Left cardiac atrium (tissue), 4 donors: ENCODE measurements at regions not wholly inside any gene's neighbourhood (a gene's known extent, or its start where the extent isn't known, plus 50 kb on each side); places are given as distances from the start of the nearest gene placed in this dataset.

Experiments
- ATAC-seq, 2 donors: fragments of 200-7000 bp; cut with Tn5 transposase; one replicate each; pipeline ENCODE4 v1.9.1; 2020; ENCODE audit warnings: mild to moderate bottlenecking in 2 of 2, moderate library complexity in 2 of 2
- DNase-seq: peaks from one replicate; pipeline ENCODE4 v3.0.0-alpha.2; 2020
- intact Hi-C, 2 donors: fragments of 100-400 bp; cut with DNase I; formaldehyde crosslinking; loops; one replicate each; pipeline versions ENCODE4 v1.14.1 to v1.15.1; 2022 to 2023
- donor health status: DM: no; HTN: yes; CAD: no.
- donor health status: DM: no; HTN: yes; CAD: no; lungs with severe emphysema.
- donor health status: DM: yes; HTN: yes; CAD: no.
- donor health status: Dilated cardiomyopathy.

GRCh38 chr13:107572156-107572555 lies 643.2 kb downstream of the LIG4 start:
- ATAC-seq: no peak
- DNase-seq: no peak
- intact Hi-C loops: no loop called here

GRCh38 chr13:107568181-107568580 lies 647.2 kb downstream of the LIG4 start:
- ATAC-seq: no peak
- DNase-seq: no peak
- intact Hi-C loops: no loop called here

DNA sequence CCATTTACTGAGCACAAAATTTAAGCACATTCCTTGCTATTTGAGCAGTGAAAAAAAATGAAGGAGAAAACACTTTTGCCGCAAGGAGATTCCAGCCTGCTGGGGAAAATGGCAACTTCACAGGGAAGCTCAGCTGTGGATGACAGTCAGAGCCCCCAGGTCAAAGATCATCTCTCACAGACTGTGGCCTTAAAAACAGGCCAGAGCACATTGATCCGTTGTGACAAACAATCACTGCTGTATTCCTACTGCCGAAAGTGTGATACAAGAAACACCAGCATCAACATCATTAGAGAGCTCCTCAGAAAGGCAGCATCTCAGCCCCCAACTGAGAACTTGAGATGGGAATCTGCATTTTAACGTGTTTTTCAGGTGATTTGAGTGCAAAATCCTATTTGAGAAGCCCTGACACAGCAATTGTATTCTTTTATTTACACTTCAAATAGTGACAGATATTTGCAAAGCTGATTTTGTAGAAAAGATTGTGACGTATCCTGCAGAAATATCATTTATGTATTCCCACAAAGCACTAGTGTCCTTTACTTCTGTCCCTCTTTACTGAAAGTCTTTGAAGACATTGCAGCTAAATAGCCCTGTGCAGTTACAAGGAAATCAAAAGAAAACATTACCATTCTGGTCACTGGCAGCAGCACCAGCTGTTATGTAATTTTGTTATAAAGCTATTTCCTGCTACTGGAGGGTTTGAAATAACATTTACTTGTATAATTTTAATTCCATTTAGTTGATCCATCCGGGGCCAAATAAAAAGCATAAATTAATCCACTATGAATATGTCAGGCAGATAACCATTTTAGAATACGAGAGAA lies 652.0 kb downstream of the LIG4 start:
- intact Hi-C loops: no loop called here
- ATAC-seq: no peak
- DNase-seq: no peak

DNA sequence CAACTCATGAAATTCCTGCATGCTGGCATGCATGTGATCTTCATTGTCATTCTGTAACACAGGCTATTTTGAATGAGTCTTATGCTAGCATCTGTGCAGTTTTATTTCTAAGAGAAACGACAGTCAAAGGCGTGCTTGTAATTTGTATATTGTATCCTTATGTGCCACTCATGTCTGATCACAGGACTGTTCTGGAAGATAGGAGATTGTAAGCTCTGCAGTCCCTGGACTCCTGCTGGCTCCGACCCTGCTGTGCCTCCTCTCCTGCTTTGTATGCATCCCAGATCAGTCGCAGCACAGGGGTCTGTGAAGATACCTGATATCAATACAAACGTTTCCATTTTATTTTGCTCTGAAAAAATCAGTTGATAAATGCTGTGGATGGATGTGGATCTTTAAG lies 653.1 kb downstream of the LIG4 start:
- ATAC-seq (no peak), DNase-seq (no peak)
- intact Hi-C loops: no loop called here

DNA sequence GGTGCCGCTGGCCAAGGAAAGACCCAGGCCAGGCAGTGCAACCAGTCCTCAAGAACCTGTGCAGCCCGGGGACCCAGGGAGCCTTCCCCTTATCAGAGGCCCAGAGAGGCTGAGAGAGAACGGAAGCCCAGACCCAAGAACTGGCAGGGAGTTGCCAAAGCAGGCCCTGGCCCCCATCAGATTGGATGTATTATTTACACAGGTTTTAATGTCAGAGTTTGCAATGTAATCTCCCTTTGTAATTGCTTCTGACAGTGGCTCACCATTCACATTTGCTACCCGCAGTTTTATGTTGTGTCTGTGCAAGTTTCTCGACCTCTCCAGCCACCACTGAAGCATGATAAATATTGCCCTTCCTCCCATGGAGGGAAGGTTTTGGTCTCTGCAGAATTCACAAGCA lies 660.9 kb downstream of the LIG4 start:
- ATAC-seq: no peak
- DNase-seq: no peak
- intact Hi-C loops: no loop called here

DNA sequence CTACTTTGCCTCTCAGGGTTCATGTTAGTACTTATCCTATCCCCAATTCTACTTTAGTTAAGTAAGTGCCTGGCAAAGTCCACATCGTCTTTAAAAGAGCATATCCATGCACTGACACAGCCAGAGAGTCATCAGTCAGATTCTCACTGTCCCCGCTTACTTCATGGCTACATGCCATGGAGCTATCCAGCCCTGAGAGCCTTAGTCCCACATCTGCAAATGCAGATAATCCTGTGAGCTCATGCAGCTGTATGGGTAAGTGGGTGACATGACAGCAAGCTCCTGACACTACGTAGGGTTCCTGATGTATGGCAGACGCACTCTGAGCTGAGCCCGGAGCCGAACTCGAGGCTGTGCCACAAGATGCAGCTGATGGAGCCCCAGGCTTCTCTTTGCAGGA lies 661.5 kb downstream of the LIG4 start:
- no peak for DNase-seq
- intact Hi-C loops: no loop called here
- ATAC-seq: no peak

GRCh38 chr13:107551521-107551920 lies 663.8 kb downstream of the LIG4 start:
- DNase-seq (no peak), ATAC-seq (peak in 1 of 2 donors; percentile 21)
- intact Hi-C loops: no loop called here

GRCh38 chr13:107548338-107548737 lies 667.0 kb downstream of the LIG4 start:
- intact Hi-C loops: no loop called here
- DNase-seq (no peak), ATAC-seq (no peak)

DNA sequence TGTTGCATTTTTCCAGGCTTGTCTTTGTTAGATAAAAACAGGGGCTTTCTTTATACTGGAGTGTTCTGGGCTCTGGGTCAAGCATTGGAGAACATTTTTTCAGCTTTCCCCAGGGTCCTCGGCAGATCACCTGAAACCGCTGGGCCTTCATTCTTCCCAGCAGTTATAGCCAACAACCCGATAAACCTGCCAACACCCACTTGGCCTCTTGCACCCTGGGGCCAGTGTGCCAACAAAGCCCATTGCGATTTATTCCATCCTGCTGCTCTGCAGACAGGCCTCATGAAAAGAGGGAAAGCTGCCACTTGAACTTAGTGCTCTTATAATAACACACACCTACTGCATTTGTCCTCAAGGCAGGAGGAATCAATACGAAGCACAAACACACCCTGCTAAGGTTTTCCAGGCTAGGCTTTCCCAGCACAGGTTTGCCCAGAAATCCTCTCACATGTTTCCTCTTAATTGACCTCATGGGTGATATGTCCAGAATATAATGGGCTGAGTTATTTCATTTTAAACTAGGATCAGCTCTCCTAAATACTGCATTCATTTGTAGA lies 669.3 kb downstream of the LIG4 start:
- intact Hi-C loops: no loop called here

DNA sequence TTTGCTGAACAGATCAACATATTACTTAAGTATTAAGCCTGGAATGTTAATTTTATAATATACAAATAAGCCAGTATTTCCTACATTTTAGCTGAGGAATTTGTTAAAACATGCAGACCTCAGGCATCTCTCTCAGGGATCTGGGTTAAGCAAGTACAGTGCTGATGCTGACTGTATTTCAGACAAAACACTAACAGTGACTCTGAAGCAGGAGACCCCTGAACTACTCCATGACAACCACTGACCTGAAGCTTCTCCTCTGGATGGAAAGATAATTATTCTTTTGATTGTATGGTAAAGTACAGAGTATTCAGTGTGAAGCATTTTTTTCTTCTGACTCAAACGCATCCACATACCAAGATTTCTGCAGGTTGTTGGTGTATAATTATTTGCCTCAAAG lies 680.8 kb downstream of the LIG4 start:
- intact Hi-C loops: no loop called here
- no peak for DNase-seq
- ATAC-seq: no peak

More for the DNA sequence above, 669.3 kb downstream of the LIG4 start:
- ATAC-seq (peak in 1 of 2 donors; percentile 47), DNase-seq (no peak)

GRCh38 chr13:107531816-107532215 lies 683.5 kb downstream of the LIG4 start:
- intact Hi-C loops: no loop called here
- DNase-seq (no peak), ATAC-seq (no peak)

GRCh38 chr13:107531180-107531579 lies 684.2 kb downstream of the LIG4 start:
- no peak for ATAC-seq
- intact Hi-C loops: no loop called here
- DNase-seq: no peak

DNA sequence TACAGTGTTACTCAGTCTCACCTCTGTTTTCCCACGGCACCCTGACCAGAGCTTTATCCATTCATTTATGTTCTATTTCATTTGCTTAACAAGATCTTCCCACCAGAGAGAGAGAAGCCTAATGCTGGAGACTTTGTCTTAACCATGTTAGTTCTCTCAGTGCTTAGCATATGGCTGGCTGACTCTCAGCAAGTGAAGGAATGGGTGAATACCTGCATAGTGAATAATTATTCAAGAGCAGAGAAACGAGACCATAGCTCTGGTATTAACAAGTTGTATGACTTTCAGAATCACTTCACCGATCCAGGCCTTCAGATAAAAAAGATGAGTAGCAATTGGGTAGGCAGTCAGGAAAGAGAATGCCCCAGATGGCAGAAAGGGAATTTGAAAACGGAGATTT lies 686.3 kb downstream of the LIG4 start:
- no peak for DNase-seq
- no peak for ATAC-seq
- intact Hi-C loops: no loop called here

DNA sequence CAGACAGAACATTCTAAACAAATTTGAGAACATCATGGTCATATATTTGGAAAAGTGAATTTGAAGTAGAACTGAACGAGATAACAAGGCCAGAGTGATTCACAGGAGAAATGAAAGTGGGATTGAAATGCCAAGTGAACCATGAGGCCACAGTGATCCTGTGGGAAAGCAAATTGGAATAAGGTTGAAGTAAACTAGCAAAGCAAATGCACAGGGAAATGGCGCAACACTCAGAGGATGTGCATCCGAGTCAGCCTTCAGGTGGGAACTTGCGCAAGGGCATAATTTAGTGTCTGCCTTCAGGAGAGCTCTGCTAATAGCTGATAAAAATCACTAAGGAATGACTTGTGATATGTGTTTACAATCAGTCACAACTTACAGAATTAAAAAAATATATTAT lies 696.6 kb downstream of the LIG4 start:
- intact Hi-C loops: no loop called here
- DNase-seq: no peak
- ATAC-seq: no peak

DNA sequence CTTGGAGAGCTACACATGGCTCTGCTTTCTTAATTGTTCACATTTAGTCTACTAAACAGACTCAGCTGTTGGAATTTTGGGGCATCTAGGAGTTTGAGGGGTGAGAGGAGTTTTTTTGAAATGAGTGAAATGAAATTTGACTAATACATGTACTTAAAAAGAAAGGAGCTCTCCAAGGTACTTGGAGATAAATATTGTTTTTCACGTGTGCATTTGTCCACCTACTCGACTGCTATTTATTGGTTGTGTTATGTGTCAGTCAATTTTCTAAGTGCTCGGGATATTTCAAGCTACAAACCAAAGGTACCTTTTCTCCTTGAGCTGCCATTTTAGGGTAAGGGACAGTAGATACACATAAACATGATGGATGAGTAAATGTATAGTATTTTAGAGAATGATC lies 697.0 kb downstream of the LIG4 start:
- DNase-seq: no peak
- intact Hi-C loops: no loop called here
- ATAC-seq: no peak

GRCh38 chr13:107516517-107516916 lies 698.8 kb downstream of the LIG4 start:
- intact Hi-C loops: no loop called here
- ATAC-seq: no peak
- no peak for DNase-seq

DNA sequence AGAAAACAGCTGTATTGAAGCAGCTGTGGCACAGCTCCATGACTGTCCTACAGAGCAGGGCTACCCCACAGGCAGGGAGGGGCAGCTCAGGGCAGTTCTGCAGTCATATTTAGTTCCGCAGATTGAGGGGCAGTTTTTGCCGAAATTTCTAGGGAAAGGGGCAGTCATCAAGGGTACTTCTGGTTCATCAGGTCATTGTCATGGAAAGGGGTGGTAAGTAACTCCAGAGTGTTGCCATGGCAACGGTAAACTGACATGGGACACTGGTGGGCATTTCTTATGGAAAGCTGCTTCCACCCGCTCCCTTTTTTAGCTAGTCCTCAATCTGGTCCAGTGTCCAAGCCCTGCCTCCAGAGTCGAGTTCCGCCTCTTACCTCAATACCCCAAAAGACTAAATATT lies 702.8 kb downstream of the LIG4 start:
- DNase-seq: no peak
- ATAC-seq: no peak
- intact Hi-C loops: no loop called here

DNA sequence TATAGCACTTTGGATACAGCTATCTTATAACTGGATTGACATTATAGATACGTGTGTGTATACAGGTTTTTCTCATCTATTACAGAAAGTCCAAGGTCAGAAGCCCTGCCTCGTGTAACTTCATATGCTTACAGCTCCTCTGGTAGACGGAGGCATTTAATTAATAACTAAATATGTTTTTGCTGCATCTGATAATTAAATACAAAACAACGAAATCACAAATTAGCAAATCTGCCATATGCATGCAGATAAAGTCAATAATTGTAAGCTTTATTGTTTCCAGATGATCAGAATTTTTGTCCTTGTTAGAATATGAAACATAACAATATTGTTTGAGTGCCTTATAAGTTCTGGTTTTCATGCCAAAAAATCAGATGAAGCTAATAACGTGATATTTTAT lies 717.7 kb downstream of the LIG4 start:
- no peak for ATAC-seq
- intact Hi-C loops: no loop called here
- no peak for DNase-seq

DNA sequence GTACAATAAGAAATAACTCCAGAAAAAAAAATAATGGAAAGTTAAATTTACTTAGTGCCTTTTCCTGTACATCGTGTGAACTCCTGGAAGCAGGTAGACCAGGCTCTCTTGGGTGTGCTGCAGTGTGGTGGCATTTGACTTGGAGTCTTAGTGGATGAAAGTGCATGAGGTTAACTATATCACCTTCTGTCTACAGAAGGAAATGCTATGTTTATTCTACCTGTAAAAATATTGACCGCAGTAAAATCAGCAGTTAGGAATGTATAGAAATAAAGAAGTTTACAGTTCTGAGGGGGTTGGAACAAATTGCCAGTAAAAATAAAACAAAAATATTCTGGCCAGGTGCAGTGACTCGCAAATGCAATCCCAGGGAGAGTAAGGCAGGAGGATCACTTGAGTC lies 722.1 kb downstream of the LIG4 start:
- DNase-seq: no peak
- intact Hi-C loops: no loop called here
- ATAC-seq: no peak

DNA sequence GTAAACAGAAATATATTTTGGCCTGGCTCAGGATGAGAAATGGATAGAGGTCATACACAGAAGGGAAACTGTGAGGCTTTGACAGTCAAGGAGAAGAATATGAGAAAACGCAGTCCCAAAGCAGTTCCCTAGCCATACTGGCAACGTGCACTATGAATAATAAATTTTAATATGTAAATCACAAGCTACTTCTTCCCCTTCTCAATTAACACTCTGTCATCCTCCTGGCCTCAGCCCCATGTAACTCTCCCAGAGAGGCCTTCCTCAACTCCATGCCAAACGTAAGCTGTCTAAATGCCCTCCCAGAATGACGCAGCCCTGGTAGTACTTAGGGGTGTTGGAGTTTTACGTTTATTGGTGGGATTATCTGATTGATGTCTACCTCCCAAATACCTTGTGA lies 732.6 kb downstream of the LIG4 start:
- intact Hi-C loops: no loop called here

DNA sequence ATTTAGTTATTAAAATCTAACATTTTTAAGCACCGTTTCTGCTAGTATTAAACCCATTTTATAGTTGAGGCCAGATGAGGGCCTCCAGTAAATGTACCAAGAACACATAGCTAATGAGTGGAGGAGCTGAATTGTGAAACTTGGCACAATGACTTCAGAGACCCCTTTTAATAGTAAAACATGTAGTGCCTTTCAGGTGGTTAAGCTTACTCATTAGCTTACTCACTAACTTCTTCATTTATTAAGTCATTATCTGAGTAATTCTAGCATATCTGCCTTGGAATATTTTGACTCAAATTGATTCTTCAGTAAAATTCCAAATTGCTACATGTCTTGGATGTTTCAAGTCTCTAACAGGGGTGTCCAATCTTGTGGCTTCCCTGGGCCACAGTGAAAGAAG lies 735.2 kb downstream of the LIG4 start:
- DNase-seq (no peak), ATAC-seq (peak in 1 of 2 donors; percentile 41)
- intact Hi-C loops: no loop called here

More for the DNA sequence above, 732.6 kb downstream of the LIG4 start:
- ATAC-seq (no peak), DNase-seq (no peak)
